IMR-90 (cell line): ENCODE measurements at regions not wholly inside any gene's neighbourhood (a gene's known extent, or its start where the extent isn't known, plus 50 kb on each side); places are given as distances from the start of the nearest gene placed in this dataset.

ENCODE experiments used
- ATAC-seq: fragments of 200-7000 bp; cut with Tn5 transposase; 2 replicates; pipeline ENCODE4 v1.9.1; 2020; ENCODE audit warnings: low read depth, mild to moderate bottlenecking, moderate library complexity
- BruUV-seq: library from RNA; stranded (reverse); fragments of 400-500 nt; replicated peaks from 2 replicates; lab custom pipeline; 2021; lab: Mats Ljungman, UMichigan
- CTCF ChIA-PET: fragments of 300-600 bp; formaldehyde crosslinking; extraction: SDS; loops from one replicate; lab custom pipeline; 2021; ENCODE audit warnings: antibody characterized with exemption; lab: Yijun Ruan, JAX
- POLR2A ChIA-PET: fragments of 300-600 bp; sonication (Branson Sonifier 250); formaldehyde crosslinking; loops from one replicate; lab custom pipeline; 2022; ENCODE audit warnings: antibody characterized with exemption; ENCODE audit not compliant: unreplicated experiment; lab: Charles Lee
- DNase-seq: peaks from one replicate; pipeline ENCODE4 v3.0.0; 2013
- H2AFZ ChIP-seq: replicated peaks from 2 replicates; pipeline ENCODE3; 2013; ENCODE audit warnings: low read length, mild to moderate bottlenecking; ENCODE audit not compliant: poor library complexity
- H2AK5ac ChIP-seq: 2 replicates; pipeline ENCODE4 v1.6.1; 2013; ENCODE audit warnings: low read depth, low read length, inconsistent platforms
- H2AK9ac ChIP-seq: replicated peaks from 2 replicates; pipeline ENCODE3; 2013; ENCODE audit warnings: mild to moderate bottlenecking, low read depth, low read length, moderate library complexity; ENCODE audit not compliant: poor library complexity
- H2BK120ac ChIP-seq: 2 replicates; pipeline ENCODE4 v1.6.1; 2013; ENCODE audit warnings: low read depth, low read length, inconsistent platforms
- H2BK15ac ChIP-seq: 3 replicates; pipeline ENCODE4 v1.6.1; 2013; ENCODE audit warnings: low read depth, low read length, inconsistent platforms
- H2BK20ac ChIP-seq: 2 replicates; pipeline ENCODE4 v1.6.1; 2013; ENCODE audit warnings: low read depth, mild to moderate bottlenecking, inconsistent platforms, low read length, moderate library complexity
- H2BK5ac ChIP-seq: 2 replicates; pipeline ENCODE4 v1.6.1; 2013; ENCODE audit warnings: mild to moderate bottlenecking, low read depth, low read length, inconsistent platforms; ENCODE audit not compliant: poor library complexity, severe bottlenecking
- H3K14ac ChIP-seq: replicated peaks from 2 replicates; pipeline ENCODE4 v1.6.1; 2013; ENCODE audit warnings: low read depth, low read length, inconsistent platforms
- H3K18ac ChIP-seq: 2 replicates; pipeline ENCODE4 v1.6.1; 2013; ENCODE audit warnings: low read depth, low read length, control low read depth
- H3K23ac ChIP-seq: 2 replicates; pipeline ENCODE4 v1.6.1; 2013; ENCODE audit warnings: low read depth, low read length, inconsistent platforms
- H3K27ac ChIP-seq: 2 replicates; pipeline ENCODE4 v1.5.1; 2013; ENCODE audit warnings: mild to moderate bottlenecking, control low read depth, low read length; ENCODE audit not compliant: insufficient read depth
- H3K27me3 ChIP-seq: 2 replicates; pipeline ENCODE4 v1.6.1; 2013; ENCODE audit warnings: low read length; ENCODE audit not compliant: control insufficient read depth, insufficient read depth
- H3K36me3 ChIP-seq: 2 replicates; pipeline ENCODE4 v1.6.1; 2013; ENCODE audit warnings: low read length, mixed read lengths; ENCODE audit not compliant: control insufficient read depth, insufficient read depth
- H3K4ac ChIP-seq: 2 replicates; pipeline ENCODE4 v1.6.1; 2013; ENCODE audit warnings: low read depth, low read length, inconsistent platforms
- H3K4me1 ChIP-seq: 2 replicates; pipeline ENCODE4 v1.6.1; 2013; ENCODE audit warnings: low read length, mixed read lengths; ENCODE audit not compliant: control insufficient read depth, insufficient read depth
- H3K4me2 ChIP-seq: 2 replicates; pipeline ENCODE4 v1.6.1; 2013; ENCODE audit warnings: low read depth, mild to moderate bottlenecking, control low read depth, low read length, moderate library complexity
- H3K4me3 ChIP-seq: 2 replicates; pipeline ENCODE4 v1.5.1; 2013; ENCODE audit warnings: low read depth, mild to moderate bottlenecking, control low read depth, low read length, moderate library complexity; ENCODE audit not compliant: insufficient read depth
- H3K56ac ChIP-seq: 2 replicates; pipeline ENCODE4 v1.6.1; 2013; ENCODE audit warnings: low read length, inconsistent platforms; ENCODE audit not compliant: insufficient read depth; ENCODE audit errors: extremely low read depth
- H3K79me1 ChIP-seq, 2 experiments: 2 replicates each; pipeline ENCODE4 v1.6.1; 2013; ENCODE audit warnings: low read length in 2 of 2, inconsistent platforms in 1 of 2, low read depth in 1 of 2
- H3K9ac ChIP-seq: 2 replicates; pipeline ENCODE4 v1.6.1; 2013; ENCODE audit warnings: low read depth, low read length, control low read depth
- H3K9me1 ChIP-seq: 2 replicates; pipeline ENCODE4 v1.6.1; 2013; ENCODE audit warnings: low read length, inconsistent platforms; ENCODE audit not compliant: insufficient read depth
- H3K9me3 ChIP-seq: 2 replicates; pipeline ENCODE4 v1.6.1; 2013; ENCODE audit warnings: low read length; ENCODE audit not compliant: control insufficient read depth, insufficient read depth
- H4K20me1 ChIP-seq: 2 replicates; pipeline ENCODE4 v1.6.1; 2013; ENCODE audit warnings: low read length, inconsistent platforms; ENCODE audit not compliant: insufficient read depth
- H4K5ac ChIP-seq: 2 replicates; pipeline ENCODE4 v1.6.1; 2013; ENCODE audit warnings: mild to moderate bottlenecking, low read depth, low read length, control low read depth
- H4K8ac ChIP-seq, 2 experiments: 2 replicates each; pipeline ENCODE4 v1.6.1; 2013; ENCODE audit warnings: low read depth in 2 of 2, low read length in 2 of 2, control low read depth in 1 of 2, inconsistent platforms in 1 of 2
- H4K91ac ChIP-seq: 2 replicates; pipeline ENCODE4 v1.6.1; 2013; ENCODE audit warnings: low read depth, low read length, inconsistent platforms; ENCODE audit not compliant: insufficient read depth
- BHLHE40 ChIP-seq: fragments of 150-350 bp; IDR thresholded peaks from 2 replicates; pipeline ENCODE4 v1.6.1; 2016; ENCODE audit warnings: mild to moderate bottlenecking, low read depth, low read length
- CEBPB ChIP-seq: IDR thresholded peaks from 2 replicates; pipeline ENCODE4 v1.6.1; 2012; ENCODE audit warnings: low read depth, low read length, improper control_type of control experiment
- CHD1 ChIP-seq: IDR thresholded peaks from 2 replicates; pipeline ENCODE4 v1.6.1; 2012; ENCODE audit warnings: low read depth, low read length, improper control_type of control experiment
- CTCF ChIP-seq: conservative IDR thresholded peaks from 2 replicates; pipeline ENCODE4 v1.5.1; 2012; ENCODE audit warnings: mild to moderate bottlenecking, low read depth, low read length, improper control_type of control experiment
- ELK1 ChIP-seq: fragments of 150-350 bp; IDR thresholded peaks from 2 replicates; pipeline ENCODE4 v1.6.1; 2016; ENCODE audit warnings: low read depth, mild to moderate bottlenecking, low read length, moderate library complexity, borderline replicate concordance
- FOS ChIP-seq: fragments of 150-350 bp; IDR thresholded peaks from 2 replicates; pipeline ENCODE4 v1.6.1; 2016; ENCODE audit warnings: low read depth, low read length
- MAFK ChIP-seq: IDR thresholded peaks from 2 replicates; pipeline ENCODE4 v1.6.1; 2012; ENCODE audit warnings: low read depth, low read length, improper control_type of control experiment
- MAZ ChIP-seq: IDR thresholded peaks from 2 replicates; pipeline ENCODE4 v1.6.1; 2012; ENCODE audit warnings: low read depth, mild to moderate bottlenecking, low read length, improper control_type of control experiment, moderate library complexity, borderline replicate concordance
- MXI1 ChIP-seq: IDR thresholded peaks from 2 replicates; pipeline ENCODE4 v1.6.1; 2012; ENCODE audit warnings: low read depth, mild to moderate bottlenecking, low read length, moderate library complexity, borderline replicate concordance
- NFE2L2 ChIP-seq: fragments of 150-350 bp; IDR thresholded peaks from 2 replicates; pipeline ENCODE4 v1.6.1; 2016; ENCODE audit warnings: low read depth, mild to moderate bottlenecking, low read length
- POLR2A ChIP-seq: IDR thresholded peaks from 2 replicates; pipeline ENCODE4 v1.6.1; 2012; ENCODE audit warnings: mild to moderate bottlenecking, low read depth, low read length
- RAD21 ChIP-seq: IDR thresholded peaks from 2 replicates; pipeline ENCODE4 v1.6.1; 2012; ENCODE audit warnings: low read length, improper control_type of control experiment
- RCOR1 ChIP-seq: IDR thresholded peaks from 2 replicates; pipeline ENCODE4 v1.6.1; 2012; ENCODE audit warnings: mild to moderate bottlenecking, low read length, improper control_type of control experiment; ENCODE audit not compliant: insufficient replicate concordance
- RFX5 ChIP-seq: IDR thresholded peaks from 2 replicates; pipeline ENCODE4 v1.8.0; 2012; ENCODE audit warnings: low read depth, mild to moderate bottlenecking, low read length, moderate library complexity
- SMC3 ChIP-seq: fragments of 150-350 bp; IDR thresholded peaks from 2 replicates; pipeline ENCODE4 v1.6.1; 2016; ENCODE audit warnings: low read depth, mild to moderate bottlenecking, antibody characterized with exemption, low read length, moderate library complexity
- USF2 ChIP-seq: fragments of 150-350 bp; IDR thresholded peaks from 2 replicates; pipeline ENCODE4 v1.6.1; 2017; ENCODE audit warnings: mild to moderate bottlenecking, antibody characterized with exemption, low read length, low read depth
- WGBS, 2 experiments: methylation state at CpG; one replicate each; pipeline versions ENCODE4 v1.1.5 to v1.1.7; 2013; ENCODE audit warnings: missing lambda C conversion rate in 2 of 2; ENCODE audit not compliant: insufficient read length in 1 of 2; ENCODE audit errors: extremely low coverage in 2 of 2; 5-methylcytosine and 5-hydroxymethylcytosine counted together
- dilution Hi-C: fragments of 300-500 bp; cut with HindIII; formaldehyde crosslinking; loops from one replicate; pipeline ENCODE4 v1.14.3; 2018; ENCODE audit warnings: low sequenced_read_pairs; ENCODE audit not compliant: unreplicated experiment
- in situ Hi-C: fragments of 300-500 bp; cut with MboI; formaldehyde crosslinking; loops from 3 replicates; pipeline ENCODE4 v1.14.3; 2019; ENCODE audit warnings: low sequenced_read_pairs, inconsistent platforms, mixed read lengths
- intact Hi-C: fragments of 100-400 bp; cut with micrococcal nuclease; formaldehyde crosslinking; loops from 2 replicates; pipeline ENCODE4 v1.10.0; 2022

DNA sequence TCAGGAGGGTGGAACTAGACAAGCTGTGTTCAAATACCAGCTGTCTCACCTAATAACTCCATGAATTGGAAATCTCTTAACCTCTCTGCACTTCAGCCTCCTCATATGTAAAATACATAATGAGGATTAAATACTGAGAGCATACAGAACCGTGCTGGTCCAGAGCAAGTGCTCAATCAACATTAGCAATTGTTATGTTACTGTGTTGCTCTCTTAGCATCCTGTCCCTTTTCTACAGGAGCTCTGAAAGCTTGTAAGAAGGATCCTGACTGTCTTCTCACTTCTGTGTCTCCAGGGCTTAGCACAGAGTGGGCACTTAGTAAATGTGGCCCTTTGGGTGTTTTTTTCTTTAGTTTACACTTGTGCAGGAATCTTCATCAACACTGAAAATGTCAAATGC, 1456.1 kb upstream of the IGFBP7 start:
- intact Hi-C loops: no loop called here
- no peaks in the 10 kb centered on the region for H4K20me1 ChIP-seq
- H3K9ac ChIP-seq: no peak overlapping the region
- no peak overlapping the region for H3K27ac ChIP-seq
- no peak overlapping the region for H3K4me3 ChIP-seq
- TF ChIP-seq RCOR1 (no peak), ELK1 (no peak), SMC3 (no peak), MAFK (no peak), CHD1 (no peak), CTCF (no peak), MXI1 (no peak), RFX5 (no peak), MAZ (no peak), FOS (no peak), BHLHE40 (no peak), USF2 (no peak), CEBPB (no peak), NFE2L2 (no peak), RAD21 (no peak), POLR2A (no peak)
- no peak overlapping the region for H3K4me2 ChIP-seq
- H2AK5ac ChIP-seq: no peak overlapping the region
- H3K9me3 ChIP-seq: no peaks in the 10 kb centered on the region
- no peaks in the 10 kb centered on the region for H3K36me3 ChIP-seq
- H4K8ac ChIP-seq: no peak overlapping the region
- CTCF ChIA-PET: no interaction called here
- H3K18ac ChIP-seq: no peak overlapping the region
- H3K79me1 ChIP-seq: no peaks in the 10 kb centered on the region
- H2AFZ ChIP-seq: no peak overlapping the region
- WGBS, 2 experiments: no CpG with 5 or more reads among the region's 1 CpG
- ATAC-seq: no peak
- no peak for DNase-seq
- no peak overlapping the region for H2BK20ac ChIP-seq
- H2AK9ac ChIP-seq: no peak overlapping the region
- H2BK5ac ChIP-seq: no peak overlapping the region
- POLR2A ChIA-PET: no interaction called here
- dilution Hi-C loops: no loop called here
- no TSS peak for BruUV-seq
- no peak overlapping the region for H3K4ac ChIP-seq
- H3K56ac ChIP-seq: no peak overlapping the region
- in situ Hi-C loops: no loop called here
- no peaks in the 10 kb centered on the region for H3K27me3 ChIP-seq
- H3K9me1 ChIP-seq: no peaks in the 10 kb centered on the region
- H3K14ac ChIP-seq: no peak overlapping the region
- H3K4me1 ChIP-seq: no peaks in the 10 kb centered on the region
- H2BK120ac ChIP-seq: no peak overlapping the region
- no peak overlapping the region for H4K5ac ChIP-seq
- H2BK15ac ChIP-seq: no peak overlapping the region
- no peak overlapping the region for H4K91ac ChIP-seq
- no peak overlapping the region for H3K23ac ChIP-seq
